HEK293 (cell line): ENCODE measurements at regions not wholly inside any gene's neighbourhood (a gene's known extent, or its start where the extent isn't known, plus 50 kb on each side); places are given as distances from the start of the nearest gene placed in this dataset.

Experiments
- CTCF ChIP-seq: fragments of 450-650 bp; formaldehyde crosslinking; IDR thresholded peaks from 2 replicates; pipeline ENCODE4 v1.5.1; 2016; ENCODE audit warnings: missing biosample characterization, missing genetic modification characterization
- HOXA7 ChIP-seq: sonication (generic); formaldehyde crosslinking; IDR thresholded peaks from 2 replicates; pipeline ENCODE4 v1.8.1; 2022; ENCODE audit warnings: missing genetic modification reagents, borderline replicate concordance
- TF ChIP-seq, protein P1 (sequence below): fragments of 450-650 bp; formaldehyde crosslinking; IDR thresholded peaks from 2 replicates; pipeline ENCODE4 v1.5.1; 2017; ENCODE audit warnings: missing biosample characterization, mild to moderate bottlenecking, missing genetic modification characterization, moderate library complexity

GRCh38 chr20:52738081-52738480 is 234.1 kb upstream of the TSHZ2 start:
- TF ChIP-seq CTCF (tag by site-specific recombination) (no peak), HOXA7 (CRISPR knock-in tag) (no peak)
- TF ChIP-seq, protein P1, sequence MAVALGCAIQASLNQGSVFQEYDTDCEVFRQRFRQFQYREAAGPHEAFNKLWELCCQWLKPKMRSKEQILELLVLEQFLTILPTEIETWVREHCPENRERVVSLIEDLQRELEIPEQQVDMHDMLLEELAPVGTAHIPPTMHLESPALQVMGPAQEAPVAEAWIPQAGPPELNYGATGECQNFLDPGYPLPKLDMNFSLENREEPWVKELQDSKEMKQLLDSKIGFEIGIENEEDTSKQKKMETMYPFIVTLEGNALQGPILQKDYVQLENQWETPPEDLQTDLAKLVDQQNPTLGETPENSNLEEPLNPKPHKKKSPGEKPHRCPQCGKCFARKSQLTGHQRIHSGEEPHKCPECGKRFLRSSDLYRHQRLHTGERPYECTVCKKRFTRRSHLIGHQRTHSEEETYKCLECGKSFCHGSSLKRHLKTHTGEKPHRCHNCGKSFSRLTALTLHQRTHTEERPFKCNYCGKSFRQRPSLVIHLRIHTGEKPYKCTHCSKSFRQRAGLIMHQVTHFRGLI (tag by site-specific recombination): no peak
